HG02642 (cell line): ENCODE measurements at regions not wholly inside any gene's neighbourhood (a gene's known extent, or its start where the extent isn't known, plus 50 kb on each side); places are given as distances from the start of the nearest gene placed in this dataset.
"Not testable (repeated sequence)": the region's sequence is repeated elsewhere in the genome, so short reads cannot be mapped to it uniquely, and the experiment has no call there.

Source experiments
- ATAC-seq: cut with Tn5 transposase; IDR thresholded peaks from one replicate; pipeline ENCODE4 v1.9.1; 2021; ENCODE audit warnings: mild to moderate bottlenecking; ENCODE audit not compliant: unreplicated experiment, poor library complexity

DNA sequence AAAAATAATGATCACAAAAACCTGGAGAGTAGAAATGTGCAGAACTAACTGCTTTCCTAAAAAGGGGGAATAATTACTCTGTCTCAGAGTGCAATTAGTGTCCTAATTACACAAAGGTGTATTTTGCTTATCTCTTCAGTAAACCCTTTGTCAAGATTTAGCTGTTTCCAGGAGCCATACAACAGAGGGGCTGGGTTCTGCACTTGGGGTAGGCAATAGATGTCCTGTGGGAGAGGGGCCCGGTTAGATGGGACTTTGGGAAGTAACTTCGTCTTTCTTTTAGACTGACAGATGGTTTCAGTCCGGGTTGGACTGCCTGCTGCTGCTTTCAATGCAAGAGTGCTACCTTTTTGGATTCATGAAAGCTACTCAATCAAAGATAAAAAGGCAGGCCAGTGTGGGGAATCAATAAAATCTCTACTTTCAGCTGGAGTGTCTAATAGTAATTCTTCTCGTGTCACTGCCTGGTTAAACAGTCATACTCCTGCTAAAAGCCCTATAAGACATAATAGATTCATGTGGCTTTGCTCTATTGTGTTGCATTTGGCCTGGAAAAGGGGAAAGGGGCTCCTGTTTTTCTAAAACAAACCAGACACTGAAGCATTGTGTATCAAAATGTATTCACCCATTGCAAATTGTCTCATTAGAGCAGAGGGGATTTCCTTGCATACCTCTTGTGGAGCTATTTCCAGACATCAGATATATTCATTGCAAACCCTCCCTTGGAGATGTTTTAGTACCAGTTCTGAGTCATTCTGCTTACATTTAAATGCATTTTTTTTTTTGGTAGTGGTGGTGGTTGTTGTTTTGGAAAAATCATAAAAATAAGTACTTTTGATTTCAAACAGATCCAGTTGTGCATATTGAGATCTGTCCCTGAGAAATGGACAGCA is 83.3 kb upstream of the PCDH8 start:
- no peak for ATAC-seq

DNA sequence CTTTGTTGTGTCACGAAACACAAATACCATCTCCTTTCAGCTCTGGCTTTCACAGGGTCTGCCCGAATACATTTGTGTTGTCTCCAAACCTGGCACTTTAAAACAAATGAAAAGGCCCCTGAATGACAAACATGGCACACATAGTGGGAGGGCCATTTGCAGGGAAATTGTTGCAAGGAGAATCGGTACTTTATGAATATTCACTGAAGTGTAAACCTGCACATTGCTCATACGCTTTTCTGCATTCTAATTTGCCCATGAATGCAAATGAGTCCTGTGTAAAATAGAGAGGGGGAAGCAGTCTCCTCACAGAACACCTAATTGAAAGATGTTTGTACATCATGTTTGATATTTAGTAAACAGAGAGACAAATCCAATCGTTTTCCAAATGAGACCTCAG is 82.7 kb upstream of the PCDH8 start:
- no peak for ATAC-seq

DNA sequence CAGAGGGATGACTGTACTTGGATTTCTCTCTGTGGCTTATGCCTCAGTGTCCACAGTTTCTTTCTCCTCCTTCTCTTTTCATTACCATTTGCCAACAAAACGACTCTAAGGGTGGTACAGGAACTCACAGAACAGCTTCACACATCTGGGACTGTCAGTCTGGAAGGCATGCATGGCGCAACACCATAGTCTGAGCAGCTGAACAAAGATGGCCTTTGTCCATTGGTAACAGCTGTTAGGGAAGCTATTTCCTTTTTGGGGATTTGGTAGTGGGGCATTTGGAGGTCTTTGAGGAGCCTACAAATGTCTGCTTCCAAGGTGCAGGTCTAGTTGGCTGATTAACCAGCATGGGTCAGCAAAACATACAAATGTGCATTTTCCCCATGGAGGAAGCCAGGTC is 81.4 kb upstream of the PCDH8 start:
- no peak for ATAC-seq

DNA sequence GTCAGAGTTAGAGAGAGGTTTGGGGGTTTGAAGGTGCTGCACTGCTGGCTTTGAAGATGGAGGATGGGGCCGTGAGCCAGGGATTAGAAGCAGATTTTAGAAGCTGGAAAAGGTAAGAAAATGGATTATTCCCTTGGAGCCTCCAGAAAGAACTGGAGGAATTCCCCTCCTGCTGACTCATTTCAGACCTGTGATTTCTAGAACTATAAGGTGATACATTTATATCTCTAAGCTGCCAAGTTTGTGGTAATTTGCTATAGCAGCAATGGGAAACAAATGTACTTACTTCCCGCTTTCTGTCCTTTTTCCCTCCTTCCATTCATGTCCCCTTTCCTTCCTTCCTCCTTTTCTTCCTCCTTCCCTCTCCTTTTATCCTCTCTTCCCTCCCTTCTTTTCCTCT is 78.5 kb upstream of the PCDH8 start:
- no peak for ATAC-seq

DNA sequence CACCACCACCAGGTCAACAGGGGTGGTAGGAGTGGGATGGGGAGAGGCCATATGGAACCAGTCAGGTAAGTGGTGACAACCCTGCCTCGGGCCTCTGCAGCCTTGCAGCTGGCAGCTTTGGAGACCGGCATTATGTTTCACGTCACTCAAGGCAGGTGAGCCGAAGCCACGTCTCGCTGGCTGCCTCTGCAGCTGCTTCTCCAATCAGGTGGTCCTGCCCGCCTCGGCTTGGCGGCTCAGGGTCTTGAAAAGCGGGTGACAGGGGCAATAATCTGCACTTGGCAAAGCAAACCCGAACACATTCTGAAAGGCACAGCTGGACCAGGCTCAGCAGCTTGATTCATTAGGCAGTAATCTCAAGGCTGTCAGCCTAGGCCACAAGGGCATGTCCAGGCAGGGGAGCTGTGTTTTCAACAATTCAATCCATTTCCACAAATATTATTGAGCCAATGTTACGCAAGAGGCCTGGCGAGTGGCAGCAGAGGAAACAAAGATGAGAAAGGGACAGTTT is 77.4 kb upstream of the PCDH8 start:
- no peak for ATAC-seq

DNA sequence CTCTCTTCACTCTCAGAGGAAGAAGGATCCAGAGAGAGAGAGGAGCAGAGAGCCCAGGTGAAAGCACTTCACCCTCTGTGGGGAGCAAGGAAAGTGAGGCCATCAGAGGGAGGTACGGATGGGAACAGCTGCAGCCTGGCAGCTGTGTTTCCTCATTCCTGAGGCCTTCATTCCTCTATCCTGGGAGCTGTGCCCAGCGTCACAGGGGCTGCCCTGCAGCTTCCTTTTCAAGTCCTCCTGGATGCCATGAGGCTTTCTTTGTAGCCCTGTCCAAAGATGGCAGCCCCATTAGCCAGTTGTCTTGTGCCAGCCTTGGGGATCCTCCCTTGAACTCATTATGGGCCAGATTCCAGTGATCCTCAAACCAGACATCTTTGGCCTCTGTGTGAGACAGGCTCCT is 76.8 kb upstream of the PCDH8 start:
- ATAC-seq: no peak

DNA sequence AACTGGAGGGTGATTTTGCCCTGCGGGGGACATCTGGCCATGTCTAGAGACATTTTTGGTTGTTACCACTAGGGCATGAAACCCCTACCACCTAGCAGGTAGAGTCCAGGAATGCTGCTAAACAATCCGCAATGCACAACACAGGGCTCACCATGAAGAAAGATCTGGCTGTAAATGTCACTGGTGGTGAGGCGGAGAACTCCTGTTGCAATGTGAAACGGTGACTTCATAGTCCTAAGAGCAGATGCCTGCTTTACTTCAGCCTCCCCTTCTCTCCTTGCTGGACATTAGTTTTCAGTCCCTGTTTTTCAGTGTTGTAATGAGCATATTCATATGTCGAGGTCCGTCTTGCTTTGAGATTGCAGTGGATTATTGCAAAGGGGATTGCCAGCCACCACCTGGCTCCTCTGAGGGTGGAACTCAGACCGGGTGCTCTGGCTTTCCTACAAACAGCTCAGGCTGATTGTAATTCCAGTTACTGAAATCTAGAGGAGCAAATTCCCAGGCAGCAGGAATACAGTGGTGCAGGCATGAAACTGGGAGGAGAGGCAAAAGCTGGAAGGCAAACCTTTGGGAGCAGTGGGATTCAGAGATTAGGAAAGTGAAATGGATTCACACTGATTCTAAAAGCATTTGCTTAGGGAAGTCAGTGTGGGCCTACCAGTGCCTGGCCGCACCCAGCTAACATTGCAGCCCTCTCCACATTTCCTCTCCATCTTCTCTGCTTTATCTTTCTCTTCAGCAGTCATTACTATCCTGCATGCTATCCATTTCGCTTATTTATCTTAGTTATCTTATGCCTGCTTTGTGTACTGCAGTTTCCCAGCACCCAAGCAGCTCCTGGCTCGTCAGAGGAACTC is 76.1 kb upstream of the PCDH8 start:
- ATAC-seq: no peak

DNA sequence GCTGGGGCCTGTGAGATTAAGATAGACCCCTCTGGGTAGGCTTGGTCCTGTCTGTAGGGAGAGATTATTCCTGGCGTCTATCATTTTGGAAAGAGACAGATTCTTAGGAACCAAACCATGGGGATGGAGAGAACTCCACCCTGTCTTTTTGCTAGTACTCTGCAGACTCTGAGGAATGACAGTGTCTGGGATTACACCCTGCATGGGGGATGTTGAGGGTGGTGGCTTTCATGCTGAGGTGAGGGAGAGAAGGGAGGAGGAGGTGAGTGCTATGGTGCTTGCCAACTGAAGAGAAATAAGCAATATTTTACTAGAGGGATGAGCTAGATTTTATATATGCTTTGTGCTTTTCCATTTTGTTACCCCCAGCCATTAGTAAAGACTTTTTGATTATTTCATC is 74.5 kb upstream of the PCDH8 start:
- no peak for ATAC-seq

DNA sequence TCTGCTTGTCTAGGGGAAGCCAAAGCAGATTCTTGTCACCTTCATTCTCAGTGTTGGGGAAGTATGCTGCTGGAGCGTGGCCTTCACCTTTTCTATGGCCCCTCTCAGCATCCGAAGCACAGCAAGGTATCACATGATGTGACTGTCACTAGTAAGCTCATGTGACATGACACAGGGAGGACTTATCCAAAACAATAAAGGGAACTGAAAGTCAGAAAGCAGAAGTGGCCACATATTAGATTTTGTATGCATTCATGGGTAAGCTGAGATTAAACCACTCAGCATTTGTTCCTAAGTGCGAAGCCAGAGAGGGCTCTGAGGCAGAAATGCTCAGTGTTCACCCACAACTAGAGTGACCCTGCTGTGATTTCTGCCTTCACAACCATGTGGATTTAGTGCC is 72.8 kb upstream of the PCDH8 start:
- peak; percentile 92 for ATAC-seq

DNA sequence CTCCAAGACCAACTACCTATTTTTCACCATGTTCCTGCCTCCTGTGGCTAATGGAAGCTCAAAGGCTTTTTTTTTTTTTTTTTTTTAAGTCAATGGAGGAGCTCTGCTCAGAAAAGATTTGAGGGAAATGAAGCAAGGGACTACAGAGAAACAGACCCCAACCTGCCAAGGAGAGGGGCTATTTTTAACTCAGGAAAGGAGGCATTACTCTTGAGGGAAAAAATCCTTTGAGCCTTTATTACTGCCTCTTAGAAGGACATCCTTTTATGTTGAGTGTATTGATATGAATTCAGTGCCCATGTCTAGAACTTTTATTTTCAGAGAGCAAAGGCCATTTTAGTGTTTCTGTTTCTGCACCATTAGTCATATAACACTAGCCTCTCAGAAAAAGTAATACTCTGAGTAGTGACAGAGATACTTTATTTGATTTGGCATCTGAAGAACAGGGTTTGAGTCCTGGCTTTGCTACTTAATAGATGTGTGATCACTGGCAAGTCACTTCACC is 68.1 kb upstream of the PCDH8 start:
- ATAC-seq: no peak

DNA sequence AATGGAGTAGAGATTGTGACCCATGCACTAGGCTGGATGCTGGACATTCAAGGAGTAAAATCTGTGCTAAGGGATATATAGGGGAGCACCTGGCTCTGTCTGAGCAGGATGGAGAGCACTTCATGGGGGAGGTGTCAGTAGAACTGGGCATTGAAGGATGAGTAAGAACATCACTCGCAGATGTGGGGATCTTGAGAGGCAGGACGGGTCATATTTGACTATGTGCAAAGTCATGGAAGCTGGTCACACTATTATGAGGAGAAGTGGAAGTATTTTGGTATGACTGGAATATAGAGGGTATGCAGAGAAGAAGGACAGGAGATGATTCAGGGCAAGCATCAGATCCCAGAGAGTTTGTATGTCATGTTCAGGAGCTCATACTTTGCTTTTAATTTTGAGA is 62.9 kb upstream of the PCDH8 start:
- no peak for ATAC-seq

DNA sequence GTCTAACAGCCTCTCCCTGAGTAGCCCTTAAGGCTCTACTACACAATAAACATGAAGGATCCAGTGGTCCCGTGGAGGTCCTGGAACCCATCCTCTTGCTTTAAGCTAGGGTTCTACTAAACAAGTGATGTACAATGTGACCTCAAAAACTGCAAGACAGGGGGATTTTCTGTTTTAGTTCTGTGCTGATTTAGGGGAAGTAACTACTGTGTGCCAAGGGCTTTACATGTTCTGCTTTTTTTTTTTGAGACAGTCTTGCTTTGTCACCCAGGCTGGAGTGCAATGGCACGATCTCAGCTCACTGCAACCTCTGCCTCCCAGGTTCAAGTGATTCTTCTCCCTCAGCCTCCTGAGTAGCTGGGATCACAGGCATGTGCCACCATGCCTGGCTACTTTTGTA is 61.9 kb upstream of the PCDH8 start:
- not testable (repeated sequence) for ATAC-seq

DNA sequence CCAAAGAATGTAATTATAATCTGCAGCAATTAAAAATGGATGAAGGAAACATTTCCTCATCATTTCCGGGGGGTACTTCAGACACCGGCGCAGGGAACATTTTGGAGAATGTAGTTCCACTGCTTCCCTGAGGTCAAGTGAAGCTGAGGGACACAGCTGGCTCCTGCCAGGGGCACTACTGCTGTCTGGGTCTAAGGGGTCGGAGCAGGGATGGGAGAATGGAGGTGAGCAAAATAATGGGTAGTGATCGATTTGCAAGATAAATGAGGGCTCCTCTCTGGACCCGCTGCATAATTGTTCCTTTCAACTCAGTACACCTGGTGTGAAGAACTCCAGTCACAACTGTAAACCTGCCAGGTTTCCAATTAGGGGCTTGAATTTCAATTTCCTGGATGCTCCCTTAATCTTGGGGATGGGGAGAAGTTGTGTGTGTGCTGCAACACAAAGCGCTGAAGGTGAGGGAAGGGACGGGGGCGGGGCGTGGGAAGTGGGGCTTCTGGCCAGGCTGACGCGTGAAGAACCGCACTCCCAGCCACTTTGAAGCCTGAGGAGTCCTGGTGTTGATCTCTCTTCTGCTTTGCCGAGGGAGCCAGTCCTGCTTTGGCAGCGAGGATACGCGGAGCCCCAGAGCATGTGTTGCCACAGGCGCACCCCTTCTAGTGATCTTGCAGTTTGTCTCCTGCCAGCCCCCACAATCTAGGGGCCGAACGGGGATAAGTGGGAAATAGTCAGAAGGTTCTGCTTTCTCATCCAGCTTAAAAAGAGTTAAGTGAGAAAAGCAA is 57.9 kb upstream of the PCDH8 start:
- no peak for ATAC-seq

DNA sequence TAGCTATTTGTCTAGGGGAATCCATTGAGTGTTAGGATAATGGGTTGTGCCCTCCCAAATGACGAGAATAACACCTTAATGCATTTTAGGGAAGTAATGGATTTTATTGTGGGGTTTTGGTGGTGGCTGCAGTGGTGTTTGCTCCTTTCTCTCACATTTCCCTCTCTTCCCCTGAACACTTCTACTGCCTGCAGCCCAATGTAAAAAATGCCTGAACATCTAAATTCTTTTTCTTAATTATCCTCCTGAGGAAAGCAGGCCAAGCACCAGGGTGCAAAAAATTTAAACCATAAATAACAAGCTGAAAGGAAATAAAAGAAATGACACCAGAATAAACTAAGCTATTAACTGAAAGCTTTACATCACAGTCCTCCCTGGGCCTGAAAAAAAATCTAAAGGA is 57.3 kb upstream of the PCDH8 start:
- no peak for ATAC-seq

DNA sequence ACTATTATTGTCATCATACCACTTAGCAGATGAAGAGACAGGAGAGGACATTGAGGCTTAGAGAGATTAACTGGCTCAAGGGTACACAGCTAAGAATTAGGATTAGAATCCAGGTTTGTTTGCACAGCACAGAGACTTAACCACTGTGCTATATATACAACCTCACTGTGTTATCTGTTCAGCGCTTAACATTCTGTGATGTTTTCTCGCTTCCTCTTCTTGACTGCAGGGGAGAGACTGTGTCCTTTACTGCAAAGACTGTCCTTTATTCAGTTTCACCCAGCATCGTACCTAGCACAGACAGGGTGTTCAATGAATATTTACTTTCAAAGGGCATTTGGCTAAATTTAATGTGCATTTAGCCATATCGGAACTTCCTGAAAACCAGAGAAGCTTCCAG is 54.9 kb upstream of the PCDH8 start:
- peak; percentile 87 for ATAC-seq

DNA sequence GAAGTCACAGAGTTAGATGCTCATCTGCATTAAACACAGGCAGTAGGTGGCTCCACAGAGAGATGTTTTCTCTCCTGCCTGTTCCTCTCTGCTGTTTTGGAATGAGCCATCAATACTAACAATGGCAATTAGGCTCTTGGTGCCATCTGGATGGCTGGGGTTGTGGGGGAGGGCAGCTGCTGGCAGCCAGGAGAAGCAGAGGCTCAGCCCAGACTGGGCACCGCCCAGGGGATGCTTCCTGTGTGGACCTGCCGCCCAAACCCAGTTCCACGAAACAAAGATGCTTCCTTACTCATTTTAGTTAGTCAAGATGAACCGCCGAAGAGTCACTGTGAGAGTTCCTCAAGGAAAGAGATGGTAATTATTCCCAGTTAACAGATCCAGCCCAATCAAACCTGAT is 50.8 kb upstream of the PCDH8 start:
- no peak for ATAC-seq
